ENCODE measurements at regions not wholly inside any gene's neighbourhood (a gene's known extent, or its start where the extent isn't known, plus 50 kb on each side); places are given as distances from the start of the nearest gene placed in this dataset.

- TF ChIP-seq CTCF (IDR thresholded peaks at IDR 0.05) (peak in 2 of 6 experiments; percentile 17 to 34), POLR2A (IDR thresholded peaks at IDR 0.05) (no peak)
Measured at GRCh38 chr7:85829817-85830432, 643.1 kb upstream of the SEMA3D start.
